Brain microvascular endothelial cell (primary cell): ENCODE measurements at regions not wholly inside any gene's neighbourhood (a gene's known extent, or its start where the extent isn't known, plus 50 kb on each side); places are given as distances from the start of the nearest gene placed in this dataset.

Experiments
- DNase-seq: peaks from one replicate; pipeline ENCODE4 v3.0.0-alpha.2; 2020
- H3K27ac ChIP-seq: fragments of 250-450 bp; sonication (Bioruptor Pico); 2 replicates; pipeline ENCODE4 v1.5.1; 2020; ENCODE audit warnings: mild to moderate bottlenecking, moderate library complexity
- H3K27me3 ChIP-seq: fragments of 250-450 bp; sonication (Bioruptor Pico); replicated peaks from 2 replicates; pipeline ENCODE4 v1.5.1; 2020; ENCODE audit warnings: mild to moderate bottlenecking
- H3K36me3 ChIP-seq: fragments of 250-450 bp; sonication (Bioruptor Pico); replicated peaks from 2 replicates; pipeline ENCODE4 v1.5.1; 2020; ENCODE audit warnings: mild to moderate bottlenecking
- H3K4me3 ChIP-seq: 2 replicates; pipeline ENCODE4 v1.5.1; 2011; ENCODE audit warnings: low read depth, mild to moderate bottlenecking, control low read depth, low read length, moderate library complexity
- CTCF ChIP-seq: IDR thresholded peaks from 2 replicates; pipeline ENCODE4 v1.5.1; 2011; ENCODE audit warnings: low read depth, mild to moderate bottlenecking, moderate library complexity, low read length, control low read depth, inconsistent platforms; ENCODE audit errors: missing control alignments
- in situ Hi-C: cut with HindIII; loops from 2 replicates; pipeline ENCODE4 v1.10.0; 2017; ENCODE audit warnings: low sequenced_read_pairs, low pct_ligation_motif_present

GRCh38 chr4:35538807-35539206 is 705.5 kb downstream of the ARAP2 start:
- Histone ChIP-seq H3K36me3 (no peaks in the 10 kb centered on the region), H3K27ac (no peak overlapping the region), H3K27me3 (no peaks in the 10 kb centered on the region), H3K4me3 (no peak overlapping the region)
- no peak for DNase-seq
- in situ Hi-C loops, result no loop called here
- no peak for TF ChIP-seq CTCF

GRCh38 chr4:35539404-35540055 is 704.8 kb downstream of the ARAP2 start:
- no peak for TF ChIP-seq CTCF
- in situ Hi-C loops, result no loop called here
- no peak overlapping the region for H3K27ac ChIP-seq
- no peaks in the 10 kb centered on the region for H3K36me3 ChIP-seq
- no peaks in the 10 kb centered on the region for H3K27me3 ChIP-seq
- no peak for DNase-seq
- H3K4me3 ChIP-seq, result no peak overlapping the region

GRCh38 chr4:35541146-35541887 is 703.0 kb downstream of the ARAP2 start:
- Histone ChIP-seq H3K27me3 (no peaks in the 10 kb centered on the region), H3K27ac (no peak overlapping the region), H3K36me3 (no peaks in the 10 kb centered on the region), H3K4me3 (no peak overlapping the region)
- no peak for DNase-seq
- TF ChIP-seq CTCF, result no peak
- in situ Hi-C loops, result no loop called here

GRCh38 chr4:35541888-35542213 is 702.5 kb downstream of the ARAP2 start:
- Histone ChIP-seq H3K27me3 (no peaks in the 10 kb centered on the region), H3K27ac (no peak overlapping the region), H3K36me3 (no peaks in the 10 kb centered on the region), H3K4me3 (no peak overlapping the region)
- in situ Hi-C loops, result no loop called here
- DNase-seq, result no peak
- no peak for TF ChIP-seq CTCF

- H3K36me3 ChIP-seq, result no peaks in the 10 kb centered on the region
- H3K4me3 ChIP-seq, result no peak overlapping the region
- no peak overlapping the region for H3K27ac ChIP-seq
- no peak for DNase-seq
- in situ Hi-C loops, result no loop called here
- H3K27me3 ChIP-seq, result no peaks in the 10 kb centered on the region
- no peak for TF ChIP-seq CTCF
Observed at GRCh38 chr4:35548921-35549320, 695.4 kb downstream of the ARAP2 start.
